ENCODE measurements at regions not wholly inside any gene's neighbourhood (a gene's known extent, or its start where the extent isn't known, plus 50 kb on each side); places are given as distances from the start of the nearest gene placed in this dataset.

DNA sequence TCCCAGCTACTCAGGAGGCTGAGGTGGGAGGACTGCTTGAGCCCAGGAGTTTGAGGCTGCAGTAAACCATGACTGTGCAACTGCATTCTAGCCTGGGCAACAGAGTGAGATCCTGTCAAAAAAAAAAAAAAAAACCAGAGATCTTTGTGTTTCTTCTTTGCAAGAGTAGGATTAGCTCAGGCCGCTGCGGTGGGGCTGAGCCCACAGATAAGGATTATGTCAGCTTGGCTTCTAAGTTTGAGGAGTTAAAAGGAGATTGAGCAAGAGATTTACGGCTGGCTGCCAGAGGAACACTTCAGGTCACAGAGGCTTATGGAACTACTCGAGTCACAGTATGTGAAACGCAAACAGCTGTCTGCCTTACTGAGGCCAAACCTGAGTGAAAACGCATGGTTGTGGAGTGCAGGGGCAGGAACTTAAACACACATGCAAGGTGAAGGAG is 146.7 kb upstream of the L3MBTL4 start:
- no TSS peak for BruUV-seq (replicated peaks)
- no peak for FAIRE-seq

More for the DNA sequence above, 146.7 kb upstream of the L3MBTL4 start:
- Histone ChIP-seq H3K4me3 (replicated peaks in 1 of 3; ENCODE audit: insufficient read depth in 1 of 3, low read depth in 2 of 3, low read length in 3 of 3) (no peak overlapping the region), H3K36me3 (replicated peaks in 1 of 2; ENCODE audit: control insufficient read depth in 1 of 2, insufficient read depth in 2 of 2, low read length in 2 of 2) (no peaks in the 10 kb centered on the region), H3K79me2 (ENCODE audit: insufficient read depth, low read length) (no peaks in the 10 kb centered on the region), H3K4me1 (ENCODE audit: insufficient read depth, low read length) (no peaks in the 10 kb centered on the region), H2AFZ (ENCODE audit: low read length) (no peak overlapping the region), H3K9ac (ENCODE audit: insufficient read depth, low read depth, low read length) (no peak overlapping the region), H3K27ac (ENCODE audit: extremely low read length, insufficient read depth, low read length) (no peak overlapping the region), H3K4me2 (ENCODE audit: low read depth, low read length) (no peak overlapping the region), H3K27me3 (ENCODE audit: control insufficient read depth in 1 of 2, insufficient read depth in 2 of 2, low read length in 2 of 2) (peaks cover 0 to 10% of the 10 kb centered on the region in 2 experiments; a peak in 4 of 5 replicates), H3K9me3 (ENCODE audit: low read length) (no peaks in the 10 kb centered on the region), H4K20me1 (ENCODE audit: insufficient read depth, low read length) (no peaks in the 10 kb centered on the region)
- TF ChIP-seq RBAK (CRISPR knock-in tag; IDR thresholded peaks at IDR 0.05): no peak
- no peak for TF ChIP-seq ATM (IDR thresholded peaks at IDR 0.05; ENCODE audit: borderline replicate concordance)
- no peak for TF ChIP-seq KDM1A (CRISPR knock-in tag; IDR thresholded peaks at IDR 0.05)
- TF ChIP-seq TP53 (CRISPR knock-in tag; conservative IDR thresholded peaks at IDR 0.05): no peak
- TF ChIP-seq GABPA (IDR thresholded peaks at IDR 0.05; ENCODE audit: low read depth, low read length): no peak
- no peak for TF ChIP-seq GABPA (CRISPR knock-in tag; IDR thresholded peaks at IDR 0.05; ENCODE audit: low read depth)
- TF ChIP-seq, protein P1, sequence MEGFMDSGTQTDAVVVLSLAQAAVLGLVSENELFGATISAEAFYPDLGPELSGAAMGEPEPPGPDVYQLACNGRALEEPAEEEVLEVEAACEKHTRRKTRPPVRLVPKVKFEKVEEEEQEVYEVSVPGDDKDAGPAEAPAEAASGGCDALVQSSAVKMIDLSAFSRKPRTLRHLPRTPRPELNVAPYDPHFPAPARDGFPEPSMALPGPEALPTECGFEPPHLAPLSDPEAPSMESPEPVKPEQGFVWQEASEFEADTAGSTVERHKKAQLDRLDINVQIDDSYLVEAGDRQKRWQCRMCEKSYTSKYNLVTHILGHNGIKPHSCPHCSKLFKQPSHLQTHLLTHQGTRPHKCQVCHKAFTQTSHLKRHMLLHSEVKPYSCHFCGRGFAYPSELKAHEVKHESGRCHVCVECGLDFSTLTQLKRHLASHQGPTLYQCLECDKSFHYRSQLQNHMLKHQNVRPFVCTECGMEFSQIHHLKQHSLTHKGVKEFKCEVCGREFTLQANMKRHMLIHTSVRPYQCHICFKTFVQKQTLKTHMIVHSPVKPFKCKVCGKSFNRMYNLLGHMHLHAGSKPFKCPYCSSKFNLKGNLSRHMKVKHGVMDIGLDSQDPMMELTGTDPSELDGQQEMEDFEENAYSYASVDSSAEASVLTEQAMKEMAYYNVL (CRISPR knock-in tag; IDR thresholded peaks at IDR 0.05; ENCODE audit: borderline replicate concordance): no peak
- no peak for TF ChIP-seq JUND (CRISPR knock-in tag; IDR thresholded peaks at IDR 0.05)
- no peak for TF ChIP-seq TOE1 (CRISPR knock-in tag; IDR thresholded peaks at IDR 0.05)
- no peak for TF ChIP-seq RORA (CRISPR knock-in tag; IDR thresholded peaks at IDR 0.05)
- TF ChIP-seq, protein P2, sequence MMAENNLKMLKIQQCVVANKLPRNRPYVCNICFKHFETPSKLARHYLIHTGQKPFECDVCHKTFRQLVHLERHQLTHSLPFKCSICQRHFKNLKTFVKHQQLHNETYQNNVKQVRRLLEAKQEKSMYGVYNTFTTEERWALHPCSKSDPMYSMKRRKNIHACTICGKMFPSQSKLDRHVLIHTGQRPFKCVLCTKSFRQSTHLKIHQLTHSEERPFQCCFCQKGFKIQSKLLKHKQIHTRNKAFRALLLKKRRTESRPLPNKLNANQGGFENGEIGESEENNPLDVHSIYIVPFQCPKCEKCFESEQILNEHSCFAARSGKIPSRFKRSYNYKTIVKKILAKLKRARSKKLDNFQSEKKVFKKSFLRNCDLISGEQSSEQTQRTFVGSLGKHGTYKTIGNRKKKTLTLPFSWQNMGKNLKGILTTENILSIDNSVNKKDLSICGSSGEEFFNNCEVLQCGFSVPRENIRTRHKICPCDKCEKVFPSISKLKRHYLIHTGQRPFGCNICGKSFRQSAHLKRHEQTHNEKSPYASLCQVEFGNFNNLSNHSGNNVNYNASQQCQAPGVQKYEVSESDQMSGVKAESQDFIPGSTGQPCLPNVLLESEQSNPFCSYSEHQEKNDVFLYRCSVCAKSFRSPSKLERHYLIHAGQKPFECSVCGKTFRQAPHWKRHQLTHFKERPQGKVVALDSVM (CRISPR knock-in tag; IDR thresholded peaks at IDR 0.05): no peak
- no peak for ATAC-seq
- ChIA-PET CTCF (ENCODE audit: low intra/inter-chr PET ratio, low total read pairs) (no interaction called here), POLR2A (no interaction called here)
- 0% methylated on average over 6 of the region's 6 CpGs for WGBS (ENCODE audit: low lambda C conversion rate)
- intact Hi-C loops (cut with micrococcal nuclease; ENCODE audit: unreplicated experiment): no loop called here
- in situ Hi-C loops (cut with HindIII; ENCODE audit: extremely low pct_ligation_motif_present, low pct_unique_long_range_greater_than_20kb): no loop called here
- no peak for DNase-seq (ENCODE audit: low spot score)
